Ishikawa (cell line): ENCODE measurements at regions not wholly inside any gene's neighbourhood (a gene's known extent, or its start where the extent isn't known, plus 50 kb on each side); places are given as distances from the start of the nearest gene placed in this dataset.

Source experiments
- CEBPB ChIP-seq: IDR thresholded peaks from 2 replicates; pipeline ENCODE4 v1.6.1; 2012
- CREB1 ChIP-seq: IDR thresholded peaks from 2 replicates; pipeline ENCODE4 v1.6.1; 2012; ENCODE audit warnings: low read depth
- EGR1 ChIP-seq: IDR thresholded peaks from 2 replicates; pipeline ENCODE4 v1.6.1; 2012
- EP300 ChIP-seq: IDR thresholded peaks from 2 replicates; pipeline ENCODE4 v1.6.1; 2012; ENCODE audit warnings: borderline replicate concordance
- FOXM1 ChIP-seq: IDR thresholded peaks from 2 replicates; pipeline ENCODE4 v1.6.1; 2012; ENCODE audit warnings: low read depth, borderline replicate concordance
- NFIC ChIP-seq: IDR thresholded peaks from 2 replicates; pipeline ENCODE4 v1.6.1; 2012
- RAD21 ChIP-seq: IDR thresholded peaks from 2 replicates; pipeline ENCODE4 v1.6.1; 2012; ENCODE audit warnings: low read depth
- TAF1 ChIP-seq: IDR thresholded peaks from 2 replicates; pipeline ENCODE4 v1.6.1; 2012; ENCODE audit warnings: low read depth, mild to moderate bottlenecking
- TCF12 ChIP-seq: IDR thresholded peaks from 2 replicates; pipeline ENCODE4 v1.6.1; 2012; ENCODE audit warnings: low read depth
- TEAD4 ChIP-seq: IDR thresholded peaks from 2 replicates; pipeline ENCODE4 v1.6.1; 2012
- YY1 ChIP-seq: IDR thresholded peaks from 2 replicates; pipeline ENCODE4 v1.6.1; 2012; ENCODE audit warnings: low read depth
- ZBTB7A ChIP-seq: IDR thresholded peaks from 2 replicates; pipeline ENCODE4 v1.6.1; 2012; ENCODE audit warnings: low read depth
- TF ChIP-seq, protein P1 (sequence below): IDR thresholded peaks from 2 replicates; pipeline ENCODE4 v1.6.1; 2012; ENCODE audit warnings: low read depth, mild to moderate bottlenecking
- TF ChIP-seq, protein P2 (sequence below): IDR thresholded peaks from 2 replicates; pipeline ENCODE4 v1.6.1; 2012
- TF ChIP-seq, protein P3 (sequence below): IDR thresholded peaks from 2 replicates; pipeline ENCODE4 v1.6.1; 2012

DNA sequence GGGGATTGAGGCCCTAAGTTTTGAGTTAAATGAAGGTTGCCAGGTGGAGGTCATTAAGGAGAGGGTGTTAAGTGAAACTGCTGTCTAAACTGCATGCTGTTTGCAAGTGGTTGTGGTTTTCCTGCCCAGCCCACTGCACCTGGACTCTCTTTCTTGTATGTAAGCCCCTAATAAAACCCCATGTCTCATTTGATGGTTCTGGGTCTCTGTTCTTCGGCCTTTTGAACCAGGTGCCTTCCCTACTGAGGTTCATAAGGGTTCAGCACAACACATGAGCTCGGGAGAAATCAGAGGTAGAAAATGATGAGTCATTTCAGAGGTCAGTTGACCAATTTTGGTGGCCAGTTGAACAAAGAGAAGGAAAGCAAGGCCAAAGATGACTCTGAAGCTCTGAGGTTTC lies 382.5 kb downstream of the RPS29 start:
- TF ChIP-seq TAF1: no peak
- no peak for TF ChIP-seq YY1
- no peak for TF ChIP-seq EGR1
- TF ChIP-seq EP300: no peak
- no peak for TF ChIP-seq FOXM1
- TF ChIP-seq, protein P1, sequence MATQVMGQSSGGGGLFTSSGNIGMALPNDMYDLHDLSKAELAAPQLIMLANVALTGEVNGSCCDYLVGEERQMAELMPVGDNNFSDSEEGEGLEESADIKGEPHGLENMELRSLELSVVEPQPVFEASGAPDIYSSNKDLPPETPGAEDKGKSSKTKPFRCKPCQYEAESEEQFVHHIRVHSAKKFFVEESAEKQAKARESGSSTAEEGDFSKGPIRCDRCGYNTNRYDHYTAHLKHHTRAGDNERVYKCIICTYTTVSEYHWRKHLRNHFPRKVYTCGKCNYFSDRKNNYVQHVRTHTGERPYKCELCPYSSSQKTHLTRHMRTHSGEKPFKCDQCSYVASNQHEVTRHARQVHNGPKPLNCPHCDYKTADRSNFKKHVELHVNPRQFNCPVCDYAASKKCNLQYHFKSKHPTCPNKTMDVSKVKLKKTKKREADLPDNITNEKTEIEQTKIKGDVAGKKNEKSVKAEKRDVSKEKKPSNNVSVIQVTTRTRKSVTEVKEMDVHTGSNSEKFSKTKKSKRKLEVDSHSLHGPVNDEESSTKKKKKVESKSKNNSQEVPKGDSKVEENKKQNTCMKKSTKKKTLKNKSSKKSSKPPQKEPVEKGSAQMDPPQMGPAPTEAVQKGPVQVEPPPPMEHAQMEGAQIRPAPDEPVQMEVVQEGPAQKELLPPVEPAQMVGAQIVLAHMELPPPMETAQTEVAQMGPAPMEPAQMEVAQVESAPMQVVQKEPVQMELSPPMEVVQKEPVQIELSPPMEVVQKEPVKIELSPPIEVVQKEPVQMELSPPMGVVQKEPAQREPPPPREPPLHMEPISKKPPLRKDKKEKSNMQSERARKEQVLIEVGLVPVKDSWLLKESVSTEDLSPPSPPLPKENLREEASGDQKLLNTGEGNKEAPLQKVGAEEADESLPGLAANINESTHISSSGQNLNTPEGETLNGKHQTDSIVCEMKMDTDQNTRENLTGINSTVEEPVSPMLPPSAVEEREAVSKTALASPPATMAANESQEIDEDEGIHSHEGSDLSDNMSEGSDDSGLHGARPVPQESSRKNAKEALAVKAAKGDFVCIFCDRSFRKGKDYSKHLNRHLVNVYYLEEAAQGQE: no peak
- no peak for TF ChIP-seq NFIC
- TF ChIP-seq CREB1: no peak
- no peak for TF ChIP-seq ZBTB7A
- TF ChIP-seq TCF12: no peak
- TF ChIP-seq RAD21: no peak
- no peak for TF ChIP-seq TEAD4
- TF ChIP-seq, protein P2, sequence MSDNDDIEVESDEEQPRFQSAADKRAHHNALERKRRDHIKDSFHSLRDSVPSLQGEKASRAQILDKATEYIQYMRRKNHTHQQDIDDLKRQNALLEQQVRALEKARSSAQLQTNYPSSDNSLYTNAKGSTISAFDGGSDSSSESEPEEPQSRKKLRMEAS: no peak
- TF ChIP-seq CEBPB: no peak

DNA sequence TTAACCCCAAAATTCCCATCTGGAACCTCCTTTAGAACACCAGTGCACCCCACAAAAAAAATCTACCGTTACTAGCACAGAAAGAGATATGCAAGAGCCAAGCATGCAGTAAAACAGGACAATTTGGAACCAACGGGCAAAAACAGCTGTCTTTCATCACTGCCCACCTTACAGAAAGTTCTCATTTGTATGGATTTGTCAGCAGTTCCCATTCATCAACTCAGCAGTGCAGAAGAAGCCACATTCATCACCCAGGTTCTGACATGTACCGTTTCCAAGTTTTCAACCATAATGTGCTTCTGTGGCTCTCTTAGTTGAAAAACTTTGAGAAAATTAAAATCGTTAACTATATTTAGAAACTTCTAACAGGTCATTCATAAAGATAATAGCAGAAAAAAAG lies 387.0 kb downstream of the RPS29 start:
- no peak for TF ChIP-seq ZBTB7A
- no peak for TF ChIP-seq CEBPB
- no peak for TF ChIP-seq RAD21
- TF ChIP-seq NFIC: no peak
- no peak for TF ChIP-seq TCF12
- TF ChIP-seq, protein P2: no peak
- TF ChIP-seq EGR1: no peak
- no peak for TF ChIP-seq YY1

DNA sequence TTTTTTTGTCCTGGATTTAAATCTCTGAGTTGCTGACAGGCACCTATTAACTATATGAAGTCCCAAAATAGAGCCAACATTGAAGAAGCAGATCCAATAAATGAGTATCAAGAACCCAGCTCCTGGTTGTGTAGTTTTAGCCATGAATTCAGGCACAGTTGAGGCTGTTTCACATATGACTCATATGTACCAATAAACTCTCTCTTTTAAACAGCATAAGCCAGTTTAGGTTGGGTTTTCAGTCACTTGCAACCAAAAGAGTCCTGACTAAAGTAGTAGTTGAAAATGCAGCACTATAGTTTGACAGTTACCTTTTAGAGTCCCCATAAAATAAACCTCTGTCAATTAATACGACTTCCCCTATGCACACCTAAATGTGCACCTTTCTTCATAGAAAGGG lies 389.9 kb downstream of the RPS29 start:
- no peak for TF ChIP-seq EP300
- no peak for TF ChIP-seq EGR1
- no peak for TF ChIP-seq TCF12
- TF ChIP-seq, protein P3, sequence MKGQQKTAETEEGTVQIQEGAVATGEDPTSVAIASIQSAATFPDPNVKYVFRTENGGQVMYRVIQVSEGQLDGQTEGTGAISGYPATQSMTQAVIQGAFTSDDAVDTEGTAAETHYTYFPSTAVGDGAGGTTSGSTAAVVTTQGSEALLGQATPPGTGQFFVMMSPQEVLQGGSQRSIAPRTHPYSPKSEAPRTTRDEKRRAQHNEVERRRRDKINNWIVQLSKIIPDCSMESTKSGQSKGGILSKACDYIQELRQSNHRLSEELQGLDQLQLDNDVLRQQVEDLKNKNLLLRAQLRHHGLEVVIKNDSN: no peak
- TF ChIP-seq, protein P1: no peak
- no peak for TF ChIP-seq RAD21
- no peak for TF ChIP-seq NFIC
- no peak for TF ChIP-seq TAF1
- TF ChIP-seq YY1: no peak
- no peak for TF ChIP-seq ZBTB7A
- TF ChIP-seq, protein P2: no peak
- TF ChIP-seq CREB1: no peak
- no peak for TF ChIP-seq FOXM1
- no peak for TF ChIP-seq TEAD4
- TF ChIP-seq CEBPB: no peak

DNA sequence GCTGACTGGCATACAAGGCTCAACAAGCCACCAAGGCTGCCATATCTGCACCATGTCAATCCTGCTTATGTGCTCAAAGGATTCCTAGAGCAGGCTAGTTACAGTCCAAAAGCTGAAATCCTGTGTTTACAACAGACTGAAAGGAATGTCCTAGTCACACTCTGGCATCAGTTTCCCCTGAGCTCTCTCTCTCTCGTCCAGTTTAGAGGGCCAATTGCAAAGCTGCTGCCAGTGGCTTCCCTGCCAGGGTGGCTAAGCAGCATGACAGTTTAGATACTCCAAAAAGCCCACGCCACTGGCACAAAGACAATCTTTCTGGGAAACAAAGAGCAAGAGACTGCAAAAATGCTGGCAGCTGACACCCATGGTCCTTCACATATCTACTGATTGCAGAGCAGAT lies 392.1 kb downstream of the RPS29 start:
- TF ChIP-seq RAD21 (no peak), TAF1 (no peak), EP300 (no peak), TCF12 (no peak), TEAD4 (no peak), FOXM1 (no peak), CEBPB (no peak), EGR1 (no peak)
- TF ChIP-seq, protein P2: no peak
- TF ChIP-seq, protein P1: no peak
- TF ChIP-seq, protein P3: no peak
